KOPT-K1 (cell line): ENCODE measurements at regions not wholly inside any gene's neighbourhood (a gene's known extent, or its start where the extent isn't known, plus 50 kb on each side); places are given as distances from the start of the nearest gene placed in this dataset.
"Not testable (repeated sequence)": the region's sequence is repeated elsewhere in the genome, so short reads cannot be mapped to it uniquely, and the experiment has no call there.

Experiments used
- H3K27ac ChIP-seq: fragments of 200-600 bp; sonication (generic); 2 replicates; pipeline ENCODE4 v1.5.1; 2016; ENCODE audit warnings: antibody characterized with exemption, mild to moderate bottlenecking, low read depth, low read length; ENCODE audit not compliant: poor library complexity, severe bottlenecking
- H3K36me3 ChIP-seq: fragments of 200-600 bp; sonication (generic); 2 replicates; pipeline ENCODE4 v1.5.1; 2017; ENCODE audit warnings: antibody characterized with exemption, mild to moderate bottlenecking, low read length, moderate library complexity; ENCODE audit not compliant: insufficient read depth
- H3K9me3 ChIP-seq: fragments of 200-600 bp; sonication (generic); 2 replicates; pipeline ENCODE4 v1.5.1; 2017; ENCODE audit warnings: antibody characterized with exemption, low read length, mild to moderate bottlenecking; ENCODE audit not compliant: insufficient read depth, poor library complexity, severe bottlenecking

DNA sequence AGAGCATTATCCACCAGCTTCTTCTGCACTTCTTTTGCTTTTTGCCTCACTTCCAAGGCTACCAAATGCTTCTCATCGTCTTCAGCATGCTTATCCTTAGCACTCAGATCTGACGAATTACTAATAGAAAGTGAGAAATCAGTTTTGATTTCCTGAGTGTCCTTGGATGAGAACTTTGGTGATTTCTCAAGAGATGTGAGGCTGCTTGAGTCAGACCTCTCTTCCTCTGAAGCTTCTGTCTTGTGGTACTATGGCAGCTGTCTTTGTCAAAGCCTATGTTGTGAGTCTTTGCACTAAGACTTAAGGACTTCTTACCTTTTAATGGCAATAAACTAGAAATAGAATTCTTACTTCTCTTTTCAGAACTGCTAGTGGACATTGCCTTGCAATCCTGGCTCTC is 169.9 kb downstream of the CPE start:
- Histone ChIP-seq H3K27ac (no peak overlapping the region), H3K9me3 (no peaks in the 10 kb centered on the region), H3K36me3 (no peaks in the 10 kb centered on the region)

DNA sequence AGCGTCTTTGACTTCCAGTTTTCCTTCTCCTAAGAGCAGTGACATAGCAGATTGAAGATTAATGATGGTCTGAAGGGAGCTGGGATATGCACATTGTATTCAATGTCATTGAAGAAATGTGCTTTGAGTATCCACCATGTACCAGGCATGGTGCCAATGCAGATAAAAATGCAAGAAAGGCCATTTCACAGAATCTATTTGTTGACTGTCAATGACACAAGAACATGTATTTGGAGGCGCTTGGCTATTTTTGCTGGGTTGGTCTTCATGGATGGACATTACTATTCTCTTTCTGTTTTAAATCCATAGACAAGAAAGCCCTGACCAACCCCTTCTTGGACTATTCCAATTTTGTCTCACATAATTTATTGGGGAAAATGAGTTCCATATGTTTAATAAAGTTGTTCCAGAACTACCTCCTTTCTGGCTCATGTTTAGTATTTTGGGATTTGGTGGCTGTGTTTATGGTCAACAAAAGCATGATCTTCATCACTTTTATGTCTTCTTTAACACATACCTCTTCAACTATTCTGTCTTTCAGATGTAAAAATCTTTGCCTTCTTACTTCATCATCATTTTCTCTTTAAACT is 174.5 kb downstream of the CPE start:
- Histone ChIP-seq H3K9me3 (no peaks in the 10 kb centered on the region), H3K36me3 (no peaks in the 10 kb centered on the region), H3K27ac (no peak overlapping the region)

- Histone ChIP-seq H3K27ac (no peak overlapping the region), H3K9me3 (no peaks in the 10 kb centered on the region), H3K36me3 (no peaks in the 10 kb centered on the region)
Observed at GRCh38 chr4:165555302-165555701, 176.5 kb downstream of the CPE start.

DNA sequence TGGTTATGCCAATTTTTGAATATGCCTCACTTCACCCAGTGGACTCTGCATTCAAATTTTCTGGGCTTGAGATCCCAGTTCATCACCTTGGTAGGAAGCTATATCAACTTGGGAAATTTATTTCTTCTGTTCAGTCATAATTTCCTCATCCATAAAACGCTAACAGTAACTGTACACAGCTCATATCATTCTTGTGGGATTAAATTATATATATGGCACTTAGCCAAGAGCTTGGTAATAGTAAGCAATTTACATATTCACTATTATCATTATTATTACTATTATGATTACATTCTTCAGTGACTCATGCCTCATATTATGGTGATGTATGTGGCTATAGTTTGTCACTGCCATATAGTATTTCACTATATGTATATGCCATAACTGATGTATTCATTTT is 177.6 kb downstream of the CPE start:
- no peaks in the 10 kb centered on the region for H3K9me3 ChIP-seq
- no peaks in the 10 kb centered on the region for H3K36me3 ChIP-seq
- no peak overlapping the region for H3K27ac ChIP-seq

GRCh38 chr4:165560941-165561340 is 182.1 kb downstream of the CPE start:
- Histone ChIP-seq H3K27ac (no peak overlapping the region), H3K36me3 (no peaks in the 10 kb centered on the region), H3K9me3 (peaks cover 6% of the 10 kb centered on the region)

DNA sequence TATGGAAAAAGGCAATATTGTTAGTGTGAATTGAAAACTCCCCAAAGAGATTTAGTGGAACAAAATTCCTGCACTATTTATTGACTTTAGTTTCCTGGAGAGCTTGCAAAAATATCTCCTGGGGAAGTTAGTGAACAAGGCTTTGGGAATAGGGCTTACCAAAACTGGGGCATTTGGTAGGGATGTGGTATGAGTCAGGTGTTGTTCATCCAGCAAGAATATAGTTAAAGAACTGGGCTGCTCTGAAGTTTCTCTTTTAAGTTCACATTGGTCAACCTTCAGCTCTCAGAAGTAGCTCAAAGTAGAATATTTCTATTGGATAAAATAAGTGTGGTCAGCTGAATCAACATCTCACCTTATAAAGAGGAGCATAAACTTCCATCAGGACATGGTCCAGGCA is 185.0 kb downstream of the CPE start:
- H3K36me3 ChIP-seq = no peaks in the 10 kb centered on the region
- peaks cover 6% of the 10 kb centered on the region for H3K9me3 ChIP-seq
- no peak overlapping the region for H3K27ac ChIP-seq

DNA sequence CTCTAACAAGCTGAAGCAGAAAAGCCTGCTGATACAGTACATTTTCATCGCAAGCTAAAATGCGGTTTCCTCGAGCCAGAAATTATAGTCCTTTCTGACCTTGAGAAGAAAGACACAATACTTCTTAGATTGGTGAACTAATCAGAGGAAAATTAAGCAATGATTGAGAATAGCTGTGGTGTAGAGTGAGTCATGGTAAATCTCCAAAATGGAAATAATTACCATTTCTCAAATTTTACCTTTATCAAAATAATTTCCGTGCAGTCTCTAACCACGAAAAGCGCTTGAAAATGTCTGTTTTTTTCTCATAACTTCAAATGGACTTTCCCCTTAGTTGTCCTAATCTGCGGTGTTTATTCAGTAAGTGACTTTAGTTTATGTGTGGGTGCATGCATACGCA is 190.2 kb downstream of the CPE start:
- no peaks in the 10 kb centered on the region for H3K36me3 ChIP-seq
- no peaks in the 10 kb centered on the region for H3K9me3 ChIP-seq
- no peak overlapping the region for H3K27ac ChIP-seq

DNA sequence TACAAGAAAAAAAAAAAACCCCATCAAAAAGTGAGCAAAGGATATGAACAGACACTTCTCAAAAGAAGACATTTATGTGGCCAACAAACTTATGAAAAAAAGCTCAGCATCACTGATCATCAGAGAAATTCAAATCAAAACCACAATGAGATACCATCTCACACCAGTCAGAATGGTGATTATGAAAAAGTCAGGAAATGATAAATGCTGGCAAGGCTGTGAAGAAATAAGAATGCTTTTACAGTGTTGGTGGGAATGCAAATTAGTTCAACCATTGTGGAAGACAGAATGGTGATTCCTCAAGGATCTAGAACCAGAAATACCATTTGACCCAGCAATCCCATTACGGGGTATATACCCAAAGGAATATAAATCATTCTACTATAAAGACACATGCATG is 192.7 kb downstream of the CPE start:
- not testable (repeated sequence) for H3K9me3 ChIP-seq, H3K27ac ChIP-seq, H3K36me3 ChIP-seq

DNA sequence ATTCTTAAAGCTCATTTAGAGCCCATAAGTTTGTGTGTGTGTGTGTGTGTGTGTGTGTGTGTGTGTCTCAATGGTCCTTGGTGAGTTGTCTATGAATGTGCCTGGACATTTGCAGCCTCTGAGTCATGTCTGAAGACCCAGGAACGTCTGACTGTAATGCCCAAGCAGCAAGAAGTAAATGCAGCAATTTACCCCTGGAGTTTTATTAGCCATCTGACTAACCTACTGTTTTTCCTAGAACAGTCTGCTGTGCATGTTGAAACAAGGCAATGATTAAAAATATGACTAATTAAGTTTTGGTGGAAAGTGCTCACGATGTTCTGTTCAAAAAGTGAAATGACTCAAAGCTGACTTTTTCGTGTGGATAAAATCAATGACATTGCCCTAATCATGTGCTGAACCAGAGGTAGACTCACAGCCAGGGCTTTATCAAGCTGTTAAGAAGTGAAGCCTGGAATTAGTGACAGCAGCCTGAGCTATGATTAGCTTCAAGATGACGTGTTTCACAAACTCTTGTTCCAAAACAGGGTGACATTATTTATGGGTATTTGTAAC is 201.6 kb downstream of the CPE start:
- no peak overlapping the region for H3K27ac ChIP-seq
- H3K9me3 ChIP-seq = no peaks in the 10 kb centered on the region
- H3K36me3 ChIP-seq = no peaks in the 10 kb centered on the region

DNA sequence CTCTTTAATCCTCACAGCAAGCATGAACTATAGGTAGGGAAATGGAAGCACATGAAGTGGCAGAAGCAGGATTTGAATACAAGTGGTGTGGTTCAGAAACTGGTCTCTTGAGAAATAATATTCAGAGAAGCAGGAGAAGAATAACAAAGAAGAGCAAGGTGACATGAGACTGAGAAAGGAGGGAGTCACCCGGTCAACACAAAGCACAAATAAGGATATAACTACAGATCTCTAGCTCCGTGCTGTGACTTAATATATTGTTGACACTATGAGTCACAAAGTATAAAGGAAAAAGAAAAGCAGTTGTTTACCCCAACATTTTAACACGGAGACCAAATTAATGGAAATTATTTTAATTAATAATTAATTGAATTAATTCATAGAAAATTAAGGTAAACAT is 204.5 kb downstream of the CPE start:
- Histone ChIP-seq H3K27ac (no peak overlapping the region), H3K9me3 (peaks cover 8% of the 10 kb centered on the region), H3K36me3 (no peaks in the 10 kb centered on the region)

GRCh38 chr4:165584916-165585315 is 206.1 kb downstream of the CPE start:
- Histone ChIP-seq H3K9me3 (peaks cover 8% of the 10 kb centered on the region), H3K27ac (no peak overlapping the region), H3K36me3 (no peaks in the 10 kb centered on the region)

- peaks cover 8% of the 10 kb centered on the region for H3K9me3 ChIP-seq
- H3K36me3 ChIP-seq = no peaks in the 10 kb centered on the region
- no peak overlapping the region for H3K27ac ChIP-seq
Observed at GRCh38 chr4:165588534-165589315, 209.9 kb downstream of the CPE start.

GRCh38 chr4:165592386-165592785 is 213.6 kb downstream of the CPE start:
- no peak overlapping the region for H3K27ac ChIP-seq
- no peaks in the 10 kb centered on the region for H3K36me3 ChIP-seq
- no peaks in the 10 kb centered on the region for H3K9me3 ChIP-seq

- Histone ChIP-seq H3K36me3 (no peaks in the 10 kb centered on the region), H3K27ac (no peak overlapping the region), H3K9me3 (no peaks in the 10 kb centered on the region)
Observed at GRCh38 chr4:165597581-165598480, 219.0 kb downstream of the CPE start.
